ENCODE measurements at regions not wholly inside any gene's neighbourhood (a gene's known extent, or its start where the extent isn't known, plus 50 kb on each side); places are given as distances from the start of the nearest gene placed in this dataset.

GRCh38 chr10:118838364-118838763 lies 83.6 kb upstream of the CACUL1 start:
- no peak for DNase-seq

GRCh38 chr10:118839348-118839747 lies 84.6 kb upstream of the CACUL1 start:
- no peak for DNase-seq

- DNase-seq = no peak
Observed at GRCh38 chr10:118840071-118840775, 85.5 kb upstream of the CACUL1 start.

DNA sequence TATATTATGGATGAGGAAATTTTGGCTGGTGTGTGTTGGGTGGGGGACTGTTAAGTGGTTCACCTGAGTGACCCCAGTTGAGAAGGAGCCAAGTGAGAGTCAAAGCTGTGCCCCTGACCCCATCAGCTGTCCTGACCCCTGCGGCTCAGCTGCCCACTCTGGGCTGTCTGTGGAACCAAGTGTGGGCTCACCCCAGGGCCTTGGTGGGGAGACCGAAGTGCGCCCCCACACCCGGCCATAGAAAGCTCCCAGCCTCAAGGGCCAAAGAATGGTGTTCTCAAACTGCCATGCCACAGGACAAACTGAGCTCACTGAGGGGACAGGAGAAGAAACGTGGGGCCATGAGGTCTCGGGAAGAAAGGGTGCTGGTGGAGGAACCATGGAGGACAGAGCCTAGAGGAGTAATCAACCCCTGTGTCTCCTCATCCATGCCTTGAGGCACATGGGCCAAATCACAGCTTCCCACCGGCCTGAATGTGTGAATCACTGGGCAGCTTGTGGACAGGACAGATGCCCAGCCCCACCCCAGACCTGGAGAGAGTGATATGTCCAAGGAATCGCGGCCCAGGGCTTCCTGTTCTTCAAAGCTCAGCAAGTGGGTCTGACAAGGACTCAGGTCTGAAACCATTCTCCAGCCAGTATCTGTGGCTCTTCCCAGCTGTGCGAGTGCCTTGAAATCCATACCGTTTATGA lies 86.2 kb upstream of the CACUL1 start:
- no peak for DNase-seq

DNA sequence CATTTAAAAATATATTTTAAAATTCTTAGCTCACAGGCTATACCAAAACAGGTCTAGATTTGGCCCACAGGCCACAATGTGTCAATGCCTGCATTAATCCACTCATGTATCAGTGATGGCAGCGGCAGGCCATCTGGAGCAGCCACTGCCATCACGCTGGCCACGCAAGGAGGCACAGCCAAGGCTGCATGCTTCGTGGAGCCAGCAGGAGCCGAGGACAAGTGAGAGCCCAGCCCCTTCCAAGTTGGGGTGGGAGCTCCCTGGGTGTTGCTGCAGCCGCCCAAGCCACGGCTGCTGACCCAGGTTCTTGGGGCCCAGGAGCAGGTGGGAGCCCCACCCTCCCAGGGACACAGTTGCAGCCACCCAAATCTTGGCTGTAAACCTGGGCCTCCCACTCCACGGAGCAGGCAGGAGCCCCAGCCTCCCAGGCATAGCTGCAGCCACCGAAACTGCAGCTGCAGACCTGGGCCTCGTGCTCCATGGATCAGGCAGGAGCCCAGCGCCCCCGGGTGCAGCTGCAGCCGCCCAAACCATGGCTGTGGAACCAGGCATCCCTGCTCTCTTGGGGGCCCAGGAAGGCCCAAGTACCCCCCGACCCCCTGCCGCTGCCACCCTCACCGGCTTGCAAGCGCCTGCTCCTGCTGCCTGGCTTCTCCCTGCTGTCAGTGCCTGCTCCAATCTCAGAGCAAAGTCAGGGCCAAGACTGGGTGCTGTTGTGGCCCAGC lies 87.3 kb upstream of the CACUL1 start:
- no peak for DNase-seq

DNA sequence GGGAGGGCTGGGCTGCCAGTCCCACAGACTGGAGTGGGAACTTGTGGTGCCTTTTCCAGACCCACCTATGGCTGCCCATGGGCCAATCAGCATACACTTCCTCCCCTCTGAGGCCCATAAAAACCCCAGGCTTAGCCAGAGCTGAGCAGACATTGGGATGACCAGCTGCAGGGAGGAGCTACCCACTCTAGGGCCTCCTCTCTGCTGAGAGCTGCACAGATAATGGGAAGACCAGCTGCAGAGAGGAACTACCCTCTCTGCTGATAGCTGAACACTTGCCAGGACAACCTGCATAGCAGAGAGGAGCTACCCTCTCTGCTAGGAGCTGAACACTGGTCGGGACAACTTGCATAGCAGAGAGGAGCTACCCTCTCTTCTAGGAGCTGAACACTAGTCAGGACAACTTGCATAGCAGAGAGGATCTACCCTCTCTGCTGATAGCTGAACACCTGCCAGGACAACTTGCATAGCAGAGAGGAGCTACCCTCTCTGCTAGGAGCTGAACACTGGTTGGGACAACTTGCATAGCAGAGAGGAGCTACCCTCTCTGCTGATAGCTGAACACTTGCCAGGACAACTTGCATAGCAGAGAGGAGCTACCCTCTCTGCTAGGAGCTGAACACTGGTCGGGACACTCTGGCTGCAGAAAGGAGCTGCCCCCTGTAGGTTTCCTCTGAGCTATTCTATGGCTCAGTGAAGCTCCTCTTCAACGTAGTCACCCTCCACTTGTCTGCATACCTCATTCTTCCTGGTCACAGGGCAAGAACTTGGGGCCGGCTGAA lies 88.3 kb upstream of the CACUL1 start:
- DNase-seq = no peak

DNA sequence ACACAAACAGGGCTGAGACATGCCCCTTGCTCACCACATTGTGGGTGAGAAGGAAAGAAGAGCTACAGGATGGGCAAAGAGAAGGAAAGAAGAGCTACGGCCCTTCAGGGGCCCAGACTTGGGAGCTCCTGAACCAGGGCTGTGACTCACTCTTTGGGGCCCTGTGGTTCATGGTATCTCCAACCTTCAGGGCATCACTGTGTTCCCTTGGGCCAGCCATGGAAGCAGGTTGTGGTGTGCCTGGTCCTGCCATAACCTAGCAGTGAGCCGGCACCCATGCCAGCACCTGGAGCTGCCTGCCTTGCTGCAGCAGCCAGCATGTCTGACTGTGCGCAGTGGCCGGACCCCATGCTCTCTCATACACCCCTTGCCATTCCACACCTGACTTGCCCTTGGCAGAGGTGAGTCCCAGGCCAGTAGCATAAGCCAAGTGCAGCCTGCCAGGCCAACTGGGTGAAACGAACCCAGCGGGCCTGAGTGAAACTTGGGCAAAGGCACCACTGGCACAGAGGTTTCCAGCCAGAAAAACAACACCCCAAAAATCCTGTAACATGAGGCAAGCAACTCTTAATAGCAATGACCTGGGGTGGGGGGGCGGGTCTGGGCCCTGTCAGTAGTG lies 89.0 kb upstream of the CACUL1 start:
- no peak for DNase-seq

GRCh38 chr10:118844731-118845521 lies 90.2 kb upstream of the CACUL1 start:
- no peak for DNase-seq

GRCh38 chr10:118845776-118846175 lies 91.0 kb upstream of the CACUL1 start:
- DNase-seq = no peak

- peak; percentile 20 for DNase-seq
Observed at GRCh38 chr10:118850418-118851061, 95.8 kb upstream of the CACUL1 start.

DNA sequence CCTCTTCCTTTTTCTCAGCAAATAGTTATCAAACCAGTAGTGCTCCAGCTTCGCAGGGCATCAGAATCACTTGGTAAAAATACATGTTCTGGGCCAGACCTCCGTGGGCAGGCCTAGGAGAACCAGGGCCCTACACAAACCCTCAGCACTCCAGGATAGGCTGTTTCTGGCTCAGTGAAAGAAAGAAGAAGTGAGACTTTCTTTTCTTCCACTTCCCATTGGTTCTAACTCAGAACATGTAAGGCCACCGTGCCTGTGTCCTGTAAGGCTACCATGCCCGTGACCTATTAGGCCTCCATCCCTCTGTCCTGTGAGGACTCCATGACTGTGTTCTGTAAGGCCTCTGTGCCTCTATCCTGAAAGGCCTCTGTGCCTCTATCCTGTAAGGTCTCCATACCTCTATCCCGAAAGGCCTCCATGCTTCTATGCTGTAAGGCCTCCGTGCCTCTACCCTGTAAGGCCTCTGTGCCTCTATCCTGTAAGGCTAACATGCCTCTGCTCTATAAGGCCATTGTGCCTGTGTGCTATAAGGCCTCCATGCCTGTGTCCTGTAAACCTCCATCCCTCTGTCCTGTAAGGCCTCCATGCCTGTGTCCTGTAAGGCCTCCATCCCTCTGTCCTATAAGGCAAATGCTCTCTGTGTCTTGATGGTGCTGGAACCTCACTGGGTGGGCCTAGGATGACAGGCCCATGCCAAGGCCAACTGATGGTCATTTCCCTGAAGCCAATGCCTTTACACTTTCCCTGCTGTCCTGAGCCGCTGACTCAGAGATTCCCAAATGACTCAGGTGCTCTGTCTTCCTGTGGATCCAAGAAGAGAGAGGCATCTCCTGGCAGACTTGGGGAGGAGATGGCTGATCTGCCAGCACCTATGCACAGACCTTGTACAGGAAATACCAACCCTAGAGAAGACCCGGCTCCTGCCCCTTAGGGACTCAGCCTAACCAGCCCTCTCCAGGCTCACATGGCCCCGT lies 96.6 kb upstream of the CACUL1 start:
- no peak for DNase-seq

DNA sequence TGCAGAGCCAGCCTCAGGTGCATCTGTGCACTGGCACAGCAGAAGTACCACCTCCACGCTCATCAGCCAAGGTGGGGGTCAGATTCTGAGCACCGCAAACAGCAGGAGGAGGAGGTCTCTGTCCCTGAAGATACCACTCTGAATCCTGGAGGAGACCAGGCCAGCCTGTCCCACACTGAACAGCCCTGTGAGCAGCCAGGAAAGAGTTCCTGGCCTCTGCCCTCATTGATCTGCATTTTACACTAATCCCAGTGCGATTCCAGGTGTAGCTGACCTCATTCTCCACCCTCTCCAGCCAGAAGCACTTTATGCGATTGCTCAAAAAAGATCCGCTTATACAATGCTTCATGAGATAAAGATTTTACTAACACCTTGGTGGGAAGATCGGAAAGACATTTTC lies 99.1 kb upstream of the CACUL1 start:
- no peak for DNase-seq

DNA sequence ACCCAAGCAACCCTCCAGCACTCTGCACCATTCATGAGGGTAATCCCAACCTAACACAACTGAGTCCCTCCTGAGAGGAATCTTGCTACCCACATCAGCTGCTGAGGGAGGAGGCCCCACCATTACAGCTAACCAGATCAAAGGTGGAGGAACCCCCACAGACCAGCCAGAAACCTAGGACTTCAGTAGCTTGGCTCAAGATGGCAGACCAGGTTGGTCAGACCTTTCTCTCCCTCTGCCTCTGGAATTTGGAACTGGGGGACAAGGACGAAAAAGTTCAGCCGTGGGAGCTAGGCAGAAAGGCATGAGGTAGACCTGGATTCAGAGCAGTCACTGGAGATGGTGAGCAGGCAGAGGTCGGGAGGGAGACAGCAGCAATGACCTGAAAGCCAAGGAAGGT lies 101.3 kb upstream of the CACUL1 start:
- no peak for DNase-seq

GRCh38 chr10:118865998-118866693 lies 111.4 kb upstream of the CACUL1 start:
- no peak for DNase-seq

GRCh38 chr10:118867768-118868167 lies 113.0 kb upstream of the CACUL1 start:
- no peak for DNase-seq

DNA sequence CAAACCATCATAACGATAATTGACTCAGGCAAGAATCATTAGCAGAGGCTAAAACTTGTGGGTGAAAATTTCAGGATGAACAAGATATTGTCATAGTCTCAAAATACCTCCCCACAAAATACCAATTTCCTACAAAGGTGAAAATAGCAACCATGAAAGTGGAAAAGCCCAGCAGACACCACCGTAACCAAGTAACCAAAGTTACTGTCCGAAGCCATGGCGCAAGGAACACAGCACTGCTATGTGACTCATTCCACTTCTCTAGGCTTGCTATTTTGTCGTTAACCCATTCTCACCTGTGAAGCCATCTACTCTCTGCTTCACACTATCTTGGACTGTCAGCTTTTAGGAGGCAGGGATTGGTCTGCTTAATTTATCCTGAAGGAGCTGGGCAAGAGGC lies 113.8 kb upstream of the CACUL1 start:
- DNase-seq = no peak

DNA sequence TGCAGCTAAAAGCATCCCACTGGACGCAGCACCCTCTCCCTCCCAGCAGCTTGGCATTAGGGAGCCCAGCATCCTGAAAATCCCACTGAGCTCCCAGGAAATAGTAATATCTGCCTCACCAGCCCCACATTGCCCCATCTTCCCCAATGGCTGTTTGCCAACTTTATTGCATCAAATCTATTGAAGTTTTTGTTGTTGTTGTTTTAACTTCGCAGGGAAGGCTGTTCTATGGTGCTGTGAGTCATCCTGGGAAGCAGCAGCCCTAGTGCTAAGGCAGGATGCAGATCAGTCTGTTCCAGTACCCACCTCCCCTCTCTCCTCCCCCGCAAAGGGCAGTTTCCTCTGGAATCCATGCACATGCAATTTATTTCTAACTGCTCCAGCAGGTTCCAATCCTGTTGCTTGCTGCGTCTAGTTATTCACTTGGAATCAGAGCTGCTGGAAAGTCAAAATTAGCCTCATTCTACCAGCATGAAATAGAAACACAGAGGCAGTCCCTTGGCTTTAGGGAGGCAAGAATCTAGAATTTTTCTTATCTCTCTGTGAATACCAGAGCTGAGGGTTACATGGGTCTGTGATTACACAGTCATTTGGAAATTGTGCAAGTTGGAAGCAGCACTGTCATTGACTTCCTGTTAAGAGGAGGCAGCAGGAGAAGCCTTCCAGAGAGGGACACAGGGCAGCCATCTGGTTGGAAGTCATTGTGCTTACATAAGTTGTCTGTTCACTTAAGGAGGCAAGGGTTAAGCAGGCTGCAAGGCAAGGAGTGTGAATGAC lies 115.9 kb upstream of the CACUL1 start:
- peak; percentile 63 for DNase-seq

GRCh38 chr10:118871244-118871865 lies 116.6 kb upstream of the CACUL1 start:
- no peak for DNase-seq
